ENCODE measurements at regions not wholly inside any gene's neighbourhood (a gene's known extent, or its start where the extent isn't known, plus 50 kb on each side); places are given as distances from the start of the nearest gene placed in this dataset.

DNA sequence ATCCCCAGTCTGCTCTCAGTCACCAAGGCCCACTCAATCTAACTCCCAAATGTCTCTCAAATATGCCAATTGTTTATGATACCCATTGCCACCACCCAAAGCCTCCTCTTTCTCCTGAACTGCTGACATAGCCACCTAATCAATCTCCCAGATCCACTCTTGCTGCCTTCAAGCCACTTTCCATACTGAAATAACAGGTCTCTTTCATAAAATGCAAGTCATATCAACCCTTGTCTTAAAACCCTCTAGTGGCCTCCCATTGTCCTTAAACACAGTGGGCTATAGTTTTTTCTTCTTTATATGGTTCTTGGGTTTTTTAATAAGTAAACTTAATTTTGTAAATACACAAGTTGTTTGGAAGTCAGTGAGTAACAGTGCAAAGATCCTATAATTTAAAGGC lies 155.2 kb upstream of the ZC3H12C start:
- TF ChIP-seq, protein P1, sequence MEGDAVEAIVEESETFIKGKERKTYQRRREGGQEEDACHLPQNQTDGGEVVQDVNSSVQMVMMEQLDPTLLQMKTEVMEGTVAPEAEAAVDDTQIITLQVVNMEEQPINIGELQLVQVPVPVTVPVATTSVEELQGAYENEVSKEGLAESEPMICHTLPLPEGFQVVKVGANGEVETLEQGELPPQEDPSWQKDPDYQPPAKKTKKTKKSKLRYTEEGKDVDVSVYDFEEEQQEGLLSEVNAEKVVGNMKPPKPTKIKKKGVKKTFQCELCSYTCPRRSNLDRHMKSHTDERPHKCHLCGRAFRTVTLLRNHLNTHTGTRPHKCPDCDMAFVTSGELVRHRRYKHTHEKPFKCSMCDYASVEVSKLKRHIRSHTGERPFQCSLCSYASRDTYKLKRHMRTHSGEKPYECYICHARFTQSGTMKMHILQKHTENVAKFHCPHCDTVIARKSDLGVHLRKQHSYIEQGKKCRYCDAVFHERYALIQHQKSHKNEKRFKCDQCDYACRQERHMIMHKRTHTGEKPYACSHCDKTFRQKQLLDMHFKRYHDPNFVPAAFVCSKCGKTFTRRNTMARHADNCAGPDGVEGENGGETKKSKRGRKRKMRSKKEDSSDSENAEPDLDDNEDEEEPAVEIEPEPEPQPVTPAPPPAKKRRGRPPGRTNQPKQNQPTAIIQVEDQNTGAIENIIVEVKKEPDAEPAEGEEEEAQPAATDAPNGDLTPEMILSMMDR (IDR thresholded peaks at IDR 0.05) = no peak
- no peak for TF ChIP-seq POLR2A (IDR thresholded peaks at IDR 0.05)
- TF ChIP-seq EP300 (IDR thresholded peaks at IDR 0.05) = no peak

All from ovary (tissue), 3 donors.